IMR-90 (cell line): ENCODE measurements at regions not wholly inside any gene's neighbourhood (a gene's known extent, or its start where the extent isn't known, plus 50 kb on each side); places are given as distances from the start of the nearest gene placed in this dataset.

ENCODE experiments used
- ATAC-seq: fragments of 200-7000 bp; cut with Tn5 transposase; 2 replicates; pipeline ENCODE4 v1.9.1; 2020; ENCODE audit warnings: low read depth, mild to moderate bottlenecking, moderate library complexity
- BruUV-seq: library from RNA; stranded (reverse); fragments of 400-500 nt; replicated peaks from 2 replicates; lab custom pipeline; 2021; lab: Mats Ljungman, UMichigan
- CTCF ChIA-PET: fragments of 300-600 bp; formaldehyde crosslinking; extraction: SDS; loops from one replicate; lab custom pipeline; 2021; ENCODE audit warnings: antibody characterized with exemption; lab: Yijun Ruan, JAX
- POLR2A ChIA-PET: fragments of 300-600 bp; sonication (Branson Sonifier 250); formaldehyde crosslinking; loops from one replicate; lab custom pipeline; 2022; ENCODE audit warnings: antibody characterized with exemption; ENCODE audit not compliant: unreplicated experiment; lab: Charles Lee
- DNase-seq: peaks from one replicate; pipeline ENCODE4 v3.0.0; 2013
- H2AFZ ChIP-seq: replicated peaks from 2 replicates; pipeline ENCODE3; 2013; ENCODE audit warnings: low read length, mild to moderate bottlenecking; ENCODE audit not compliant: poor library complexity
- H2AK5ac ChIP-seq: 2 replicates; pipeline ENCODE4 v1.6.1; 2013; ENCODE audit warnings: low read depth, low read length, inconsistent platforms
- H2AK9ac ChIP-seq: replicated peaks from 2 replicates; pipeline ENCODE3; 2013; ENCODE audit warnings: mild to moderate bottlenecking, low read depth, low read length, moderate library complexity; ENCODE audit not compliant: poor library complexity
- H2BK120ac ChIP-seq: 2 replicates; pipeline ENCODE4 v1.6.1; 2013; ENCODE audit warnings: low read depth, low read length, inconsistent platforms
- H2BK15ac ChIP-seq: 3 replicates; pipeline ENCODE4 v1.6.1; 2013; ENCODE audit warnings: low read depth, low read length, inconsistent platforms
- H2BK20ac ChIP-seq: 2 replicates; pipeline ENCODE4 v1.6.1; 2013; ENCODE audit warnings: low read depth, mild to moderate bottlenecking, inconsistent platforms, low read length, moderate library complexity
- H2BK5ac ChIP-seq: 2 replicates; pipeline ENCODE4 v1.6.1; 2013; ENCODE audit warnings: mild to moderate bottlenecking, low read depth, low read length, inconsistent platforms; ENCODE audit not compliant: poor library complexity, severe bottlenecking
- H3K14ac ChIP-seq: replicated peaks from 2 replicates; pipeline ENCODE4 v1.6.1; 2013; ENCODE audit warnings: low read depth, low read length, inconsistent platforms
- H3K18ac ChIP-seq: 2 replicates; pipeline ENCODE4 v1.6.1; 2013; ENCODE audit warnings: low read depth, low read length, control low read depth
- H3K23ac ChIP-seq: 2 replicates; pipeline ENCODE4 v1.6.1; 2013; ENCODE audit warnings: low read depth, low read length, inconsistent platforms
- H3K27ac ChIP-seq: 2 replicates; pipeline ENCODE4 v1.5.1; 2013; ENCODE audit warnings: mild to moderate bottlenecking, control low read depth, low read length; ENCODE audit not compliant: insufficient read depth
- H3K27me3 ChIP-seq: 2 replicates; pipeline ENCODE4 v1.6.1; 2013; ENCODE audit warnings: low read length; ENCODE audit not compliant: control insufficient read depth, insufficient read depth
- H3K36me3 ChIP-seq: 2 replicates; pipeline ENCODE4 v1.6.1; 2013; ENCODE audit warnings: low read length, mixed read lengths; ENCODE audit not compliant: control insufficient read depth, insufficient read depth
- H3K4ac ChIP-seq: 2 replicates; pipeline ENCODE4 v1.6.1; 2013; ENCODE audit warnings: low read depth, low read length, inconsistent platforms
- H3K4me1 ChIP-seq: 2 replicates; pipeline ENCODE4 v1.6.1; 2013; ENCODE audit warnings: low read length, mixed read lengths; ENCODE audit not compliant: control insufficient read depth, insufficient read depth
- H3K4me2 ChIP-seq: 2 replicates; pipeline ENCODE4 v1.6.1; 2013; ENCODE audit warnings: low read depth, mild to moderate bottlenecking, control low read depth, low read length, moderate library complexity
- H3K4me3 ChIP-seq: 2 replicates; pipeline ENCODE4 v1.5.1; 2013; ENCODE audit warnings: low read depth, mild to moderate bottlenecking, control low read depth, low read length, moderate library complexity; ENCODE audit not compliant: insufficient read depth
- H3K56ac ChIP-seq: 2 replicates; pipeline ENCODE4 v1.6.1; 2013; ENCODE audit warnings: low read length, inconsistent platforms; ENCODE audit not compliant: insufficient read depth; ENCODE audit errors: extremely low read depth
- H3K79me1 ChIP-seq, 2 experiments: 2 replicates each; pipeline ENCODE4 v1.6.1; 2013; ENCODE audit warnings: low read length in 2 of 2, inconsistent platforms in 1 of 2, low read depth in 1 of 2
- H3K9ac ChIP-seq: 2 replicates; pipeline ENCODE4 v1.6.1; 2013; ENCODE audit warnings: low read depth, low read length, control low read depth
- H3K9me1 ChIP-seq: 2 replicates; pipeline ENCODE4 v1.6.1; 2013; ENCODE audit warnings: low read length, inconsistent platforms; ENCODE audit not compliant: insufficient read depth
- H3K9me3 ChIP-seq: 2 replicates; pipeline ENCODE4 v1.6.1; 2013; ENCODE audit warnings: low read length; ENCODE audit not compliant: control insufficient read depth, insufficient read depth
- H4K20me1 ChIP-seq: 2 replicates; pipeline ENCODE4 v1.6.1; 2013; ENCODE audit warnings: low read length, inconsistent platforms; ENCODE audit not compliant: insufficient read depth
- H4K5ac ChIP-seq: 2 replicates; pipeline ENCODE4 v1.6.1; 2013; ENCODE audit warnings: mild to moderate bottlenecking, low read depth, low read length, control low read depth
- H4K8ac ChIP-seq, 2 experiments: 2 replicates each; pipeline ENCODE4 v1.6.1; 2013; ENCODE audit warnings: low read depth in 2 of 2, low read length in 2 of 2, control low read depth in 1 of 2, inconsistent platforms in 1 of 2
- H4K91ac ChIP-seq: 2 replicates; pipeline ENCODE4 v1.6.1; 2013; ENCODE audit warnings: low read depth, low read length, inconsistent platforms; ENCODE audit not compliant: insufficient read depth
- BHLHE40 ChIP-seq: fragments of 150-350 bp; IDR thresholded peaks from 2 replicates; pipeline ENCODE4 v1.6.1; 2016; ENCODE audit warnings: mild to moderate bottlenecking, low read depth, low read length
- CEBPB ChIP-seq: IDR thresholded peaks from 2 replicates; pipeline ENCODE4 v1.6.1; 2012; ENCODE audit warnings: low read depth, low read length, improper control_type of control experiment
- CHD1 ChIP-seq: IDR thresholded peaks from 2 replicates; pipeline ENCODE4 v1.6.1; 2012; ENCODE audit warnings: low read depth, low read length, improper control_type of control experiment
- FOS ChIP-seq: fragments of 150-350 bp; IDR thresholded peaks from 2 replicates; pipeline ENCODE4 v1.6.1; 2016; ENCODE audit warnings: low read depth, low read length
- MAZ ChIP-seq: IDR thresholded peaks from 2 replicates; pipeline ENCODE4 v1.6.1; 2012; ENCODE audit warnings: low read depth, mild to moderate bottlenecking, low read length, improper control_type of control experiment, moderate library complexity, borderline replicate concordance
- MXI1 ChIP-seq: IDR thresholded peaks from 2 replicates; pipeline ENCODE4 v1.6.1; 2012; ENCODE audit warnings: low read depth, mild to moderate bottlenecking, low read length, moderate library complexity, borderline replicate concordance
- NFE2L2 ChIP-seq: fragments of 150-350 bp; IDR thresholded peaks from 2 replicates; pipeline ENCODE4 v1.6.1; 2016; ENCODE audit warnings: low read depth, mild to moderate bottlenecking, low read length
- POLR2A ChIP-seq: IDR thresholded peaks from 2 replicates; pipeline ENCODE4 v1.6.1; 2012; ENCODE audit warnings: mild to moderate bottlenecking, low read depth, low read length
- RAD21 ChIP-seq: IDR thresholded peaks from 2 replicates; pipeline ENCODE4 v1.6.1; 2012; ENCODE audit warnings: low read length, improper control_type of control experiment
- RCOR1 ChIP-seq: IDR thresholded peaks from 2 replicates; pipeline ENCODE4 v1.6.1; 2012; ENCODE audit warnings: mild to moderate bottlenecking, low read length, improper control_type of control experiment; ENCODE audit not compliant: insufficient replicate concordance
- SMC3 ChIP-seq: fragments of 150-350 bp; IDR thresholded peaks from 2 replicates; pipeline ENCODE4 v1.6.1; 2016; ENCODE audit warnings: low read depth, mild to moderate bottlenecking, antibody characterized with exemption, low read length, moderate library complexity
- WGBS, 2 experiments: methylation state at CpG; one replicate each; pipeline versions ENCODE4 v1.1.5 to v1.1.7; 2013; ENCODE audit warnings: missing lambda C conversion rate in 2 of 2; ENCODE audit not compliant: insufficient read length in 1 of 2; ENCODE audit errors: extremely low coverage in 2 of 2; 5-methylcytosine and 5-hydroxymethylcytosine counted together
- dilution Hi-C: fragments of 300-500 bp; cut with HindIII; formaldehyde crosslinking; loops from one replicate; pipeline ENCODE4 v1.14.3; 2018; ENCODE audit warnings: low sequenced_read_pairs; ENCODE audit not compliant: unreplicated experiment
- in situ Hi-C: fragments of 300-500 bp; cut with MboI; formaldehyde crosslinking; loops from 3 replicates; pipeline ENCODE4 v1.14.3; 2019; ENCODE audit warnings: low sequenced_read_pairs, inconsistent platforms, mixed read lengths
- intact Hi-C: fragments of 100-400 bp; cut with micrococcal nuclease; formaldehyde crosslinking; loops from 2 replicates; pipeline ENCODE4 v1.10.0; 2022
- TF ChIP-seq, protein P1 (sequence below): fragments of 150-350 bp; IDR thresholded peaks from 2 replicates; pipeline ENCODE4 v1.6.1; 2016; ENCODE audit warnings: low read depth, mild to moderate bottlenecking, low read length, moderate library complexity, borderline replicate concordance
- TF ChIP-seq, protein P2 (sequence below): conservative IDR thresholded peaks from 2 replicates; pipeline ENCODE4 v1.5.1; 2012; ENCODE audit warnings: mild to moderate bottlenecking, low read depth, low read length, improper control_type of control experiment

DNA sequence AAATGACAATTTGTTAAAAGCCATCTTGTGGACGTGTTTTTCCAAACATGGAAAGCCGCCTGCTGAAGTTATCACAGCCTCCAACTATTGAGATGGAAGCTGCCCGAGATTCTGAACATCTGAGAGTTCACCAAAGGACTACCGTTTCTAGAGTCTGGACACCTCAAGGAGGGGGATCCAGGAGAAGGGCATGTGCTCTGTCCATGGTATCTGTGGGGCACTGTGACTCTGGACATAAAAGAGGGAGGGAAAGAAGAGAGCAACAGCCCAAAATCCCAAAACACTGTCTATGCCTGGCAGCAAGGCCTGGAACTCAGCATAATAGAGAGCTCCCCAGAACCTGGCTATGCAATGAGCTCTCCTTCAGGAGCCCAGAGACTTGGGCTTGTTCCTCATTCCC, 319.9 kb downstream of the EN1 start:
- CTCF ChIA-PET = no interaction called here
- DNase-seq = no peak

More for the DNA sequence above, 319.9 kb downstream of the EN1 start:
- no peaks in the 10 kb centered on the region for H3K9me1 ChIP-seq
- H3K56ac ChIP-seq = no peak overlapping the region
- H2BK15ac ChIP-seq = no peak overlapping the region
- H2AK5ac ChIP-seq = no peak overlapping the region
- H2BK120ac ChIP-seq = no peak overlapping the region
- no peak overlapping the region for H3K4me2 ChIP-seq
- no TSS peak for BruUV-seq
- H3K14ac ChIP-seq = no peak overlapping the region
- H3K36me3 ChIP-seq = no peaks in the 10 kb centered on the region
- H4K20me1 ChIP-seq = no peaks in the 10 kb centered on the region
- dilution Hi-C loops = no loop called here
- no peak overlapping the region for H3K4ac ChIP-seq
- H4K8ac ChIP-seq = no peak overlapping the region
- in situ Hi-C loops = no loop called here
- 47% methylated on average over 2 of the region's 4 CpGs; no CpG with 5 or more reads in 1 of the 2 experiments for WGBS, 2 experiments
- H2BK5ac ChIP-seq = no peak overlapping the region
- no peak overlapping the region for H4K5ac ChIP-seq
- H3K18ac ChIP-seq = no peak overlapping the region
- H4K91ac ChIP-seq = no peak overlapping the region
- no peaks in the 10 kb centered on the region for H3K79me1 ChIP-seq
- no peak overlapping the region for H2AFZ ChIP-seq
- no peaks in the 10 kb centered on the region for H3K4me1 ChIP-seq
- no peak overlapping the region for H3K27ac ChIP-seq
- TF ChIP-seq SMC3 = no peak
- no peak for TF ChIP-seq BHLHE40
- TF ChIP-seq CEBPB = no peak
- no peak for TF ChIP-seq CHD1
- no peak for TF ChIP-seq RAD21
- TF ChIP-seq FOS = no peak
- no peak for TF ChIP-seq NFE2L2
- TF ChIP-seq POLR2A = no peak
- TF ChIP-seq MAZ = no peak
- TF ChIP-seq RCOR1 = no peak
- TF ChIP-seq MXI1 = no peak
- TF ChIP-seq, protein P1, sequence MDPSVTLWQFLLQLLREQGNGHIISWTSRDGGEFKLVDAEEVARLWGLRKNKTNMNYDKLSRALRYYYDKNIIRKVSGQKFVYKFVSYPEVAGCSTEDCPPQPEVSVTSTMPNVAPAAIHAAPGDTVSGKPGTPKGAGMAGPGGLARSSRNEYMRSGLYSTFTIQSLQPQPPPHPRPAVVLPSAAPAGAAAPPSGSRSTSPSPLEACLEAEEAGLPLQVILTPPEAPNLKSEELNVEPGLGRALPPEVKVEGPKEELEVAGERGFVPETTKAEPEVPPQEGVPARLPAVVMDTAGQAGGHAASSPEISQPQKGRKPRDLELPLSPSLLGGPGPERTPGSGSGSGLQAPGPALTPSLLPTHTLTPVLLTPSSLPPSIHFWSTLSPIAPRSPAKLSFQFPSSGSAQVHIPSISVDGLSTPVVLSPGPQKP = no peak
- TF ChIP-seq, protein P2, sequence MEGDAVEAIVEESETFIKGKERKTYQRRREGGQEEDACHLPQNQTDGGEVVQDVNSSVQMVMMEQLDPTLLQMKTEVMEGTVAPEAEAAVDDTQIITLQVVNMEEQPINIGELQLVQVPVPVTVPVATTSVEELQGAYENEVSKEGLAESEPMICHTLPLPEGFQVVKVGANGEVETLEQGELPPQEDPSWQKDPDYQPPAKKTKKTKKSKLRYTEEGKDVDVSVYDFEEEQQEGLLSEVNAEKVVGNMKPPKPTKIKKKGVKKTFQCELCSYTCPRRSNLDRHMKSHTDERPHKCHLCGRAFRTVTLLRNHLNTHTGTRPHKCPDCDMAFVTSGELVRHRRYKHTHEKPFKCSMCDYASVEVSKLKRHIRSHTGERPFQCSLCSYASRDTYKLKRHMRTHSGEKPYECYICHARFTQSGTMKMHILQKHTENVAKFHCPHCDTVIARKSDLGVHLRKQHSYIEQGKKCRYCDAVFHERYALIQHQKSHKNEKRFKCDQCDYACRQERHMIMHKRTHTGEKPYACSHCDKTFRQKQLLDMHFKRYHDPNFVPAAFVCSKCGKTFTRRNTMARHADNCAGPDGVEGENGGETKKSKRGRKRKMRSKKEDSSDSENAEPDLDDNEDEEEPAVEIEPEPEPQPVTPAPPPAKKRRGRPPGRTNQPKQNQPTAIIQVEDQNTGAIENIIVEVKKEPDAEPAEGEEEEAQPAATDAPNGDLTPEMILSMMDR = no peak
- H3K9ac ChIP-seq = no peak overlapping the region
- POLR2A ChIA-PET = no interaction called here
- no peak overlapping the region for H2BK20ac ChIP-seq
- H3K23ac ChIP-seq = no peak overlapping the region
- H2AK9ac ChIP-seq = no peak overlapping the region
- no peaks in the 10 kb centered on the region for H3K9me3 ChIP-seq
- intact Hi-C loops = no loop called here
- no peak for ATAC-seq
- H3K27me3 ChIP-seq = no peaks in the 10 kb centered on the region
- H3K4me3 ChIP-seq = no peak overlapping the region
